ENCODE measurements at regions not wholly inside any gene's neighbourhood (a gene's known extent, or its start where the extent isn't known, plus 50 kb on each side); places are given as distances from the start of the nearest gene placed in this dataset.

GRCh38 chr22:47808886-47809620, 1046.6 kb downstream of the TBC1D22A start:
- Mint-ChIP-seq H3K9me3 (peaks cover 6 to 9% of the 10 kb centered on the region in 2 donors), H3K27me3 (peaks cover 27% of the 10 kb centered on the region), H3K4me1 (no peaks in the 10 kb centered on the region), H3K27ac (no peak overlapping the region), H3K4me3 (no peak overlapping the region)
- ATAC-seq: no peak
- DNase-seq: no peak

- no peaks in the 10 kb centered on the region for H3K4me1 Mint-ChIP-seq
- H3K9me3 Mint-ChIP-seq: peaks cover 6 to 9% of the 10 kb centered on the region in 2 donors
- H3K27me3 Mint-ChIP-seq: peaks cover 30% of the 10 kb centered on the region
- H3K27ac Mint-ChIP-seq: no peak overlapping the region
- no peak for ATAC-seq
- DNase-seq: no peak
- H3K4me3 Mint-ChIP-seq: no peak overlapping the region
Measured at GRCh38 chr22:47808236-47808635, 1045.8 kb downstream of the TBC1D22A start.

GRCh38 chr22:47807506-47807905, 1045.1 kb downstream of the TBC1D22A start:
- ATAC-seq (no peak), DNase-seq (no peak)
- H3K9me3 Mint-ChIP-seq: peaks cover 6 to 9% of the 10 kb centered on the region in 2 donors
- peaks cover 38% of the 10 kb centered on the region for H3K27me3 Mint-ChIP-seq
- H3K4me3 Mint-ChIP-seq: no peak overlapping the region
- H3K4me1 Mint-ChIP-seq: no peaks in the 10 kb centered on the region
- no peak overlapping the region for H3K27ac Mint-ChIP-seq

GRCh38 chr22:47806894-47807293, 1044.4 kb downstream of the TBC1D22A start:
- H3K9me3 Mint-ChIP-seq: peaks cover 6 to 9% of the 10 kb centered on the region in 2 donors
- peaks cover 40% of the 10 kb centered on the region for H3K27me3 Mint-ChIP-seq
- no peak overlapping the region for H3K27ac Mint-ChIP-seq
- ATAC-seq (no peak), DNase-seq (no peak)
- H3K4me3 Mint-ChIP-seq: no peak overlapping the region
- H3K4me1 Mint-ChIP-seq: no peaks in the 10 kb centered on the region

GRCh38 chr22:47805394-47805935, 1043.0 kb downstream of the TBC1D22A start:
- no peak for DNase-seq
- Mint-ChIP-seq H3K4me1 (no peaks in the 10 kb centered on the region), H3K9me3 (peaks cover 6 to 9% of the 10 kb centered on the region in 2 donors), H3K4me3 (no peak overlapping the region), H3K27ac (peak overlapping the region in 1 of 2 donors; percentile 28), H3K27me3 (peaks cover 34% of the 10 kb centered on the region)
- no peak for ATAC-seq

GRCh38 chr22:47804281-47804680, 1041.8 kb downstream of the TBC1D22A start:
- H3K27ac Mint-ChIP-seq: peak overlapping the region in 1 of 2 donors; percentile 54
- H3K4me3 Mint-ChIP-seq: no peak overlapping the region
- H3K27me3 Mint-ChIP-seq: peaks cover 34% of the 10 kb centered on the region
- H3K4me1 Mint-ChIP-seq: no peaks in the 10 kb centered on the region
- DNase-seq: no peak
- no peak for ATAC-seq
- no peaks in the 10 kb centered on the region for H3K9me3 Mint-ChIP-seq

- Mint-ChIP-seq H3K27ac (no peak overlapping the region), H3K4me1 (no peaks in the 10 kb centered on the region), H3K4me3 (no peak overlapping the region), H3K27me3 (peaks cover 40% of the 10 kb centered on the region), H3K9me3 (peaks cover 0 to 8% of the 10 kb centered on the region in 2 donors)
- DNase-seq (no peak), ATAC-seq (no peak)
Measured at GRCh38 chr22:47802421-47802820, 1040.0 kb downstream of the TBC1D22A start.

GRCh38 chr22:47801541-47802245, 1039.2 kb downstream of the TBC1D22A start:
- Mint-ChIP-seq H3K4me3 (no peak overlapping the region), H3K27me3 (peaks cover 33% of the 10 kb centered on the region), H3K9me3 (peaks cover 0 to 8% of the 10 kb centered on the region in 2 donors), H3K27ac (peak overlapping the region in 1 of 2 donors; percentile 37), H3K4me1 (no peaks in the 10 kb centered on the region)
- ATAC-seq: no peak
- DNase-seq: no peak

- Mint-ChIP-seq H3K4me1 (no peaks in the 10 kb centered on the region), H3K9me3 (peaks cover 0 to 8% of the 10 kb centered on the region in 2 donors), H3K27ac (no peak overlapping the region), H3K4me3 (no peak overlapping the region), H3K27me3 (peaks cover 29% of the 10 kb centered on the region)
- no peak for ATAC-seq
- no peak for DNase-seq
Measured at GRCh38 chr22:47798229-47798628, 1035.8 kb downstream of the TBC1D22A start.

GRCh38 chr22:47797342-47797945, 1035.0 kb downstream of the TBC1D22A start:
- DNase-seq (no peak), ATAC-seq (no peak)
- peaks cover 0 to 8% of the 10 kb centered on the region in 2 donors for H3K9me3 Mint-ChIP-seq
- no peak overlapping the region for H3K27ac Mint-ChIP-seq
- no peaks in the 10 kb centered on the region for H3K4me1 Mint-ChIP-seq
- no peak overlapping the region for H3K4me3 Mint-ChIP-seq
- H3K27me3 Mint-ChIP-seq: peaks cover 21% of the 10 kb centered on the region

- Mint-ChIP-seq H3K27me3 (peaks cover 10% of the 10 kb centered on the region), H3K27ac (peak overlapping the region in 1 of 2 donors; percentile 68), H3K9me3 (peaks cover 0 to 8% of the 10 kb centered on the region in 2 donors), H3K4me3 (no peak overlapping the region), H3K4me1 (no peaks in the 10 kb centered on the region)
- no peak for DNase-seq
- ATAC-seq: no peak
Measured at GRCh38 chr22:47796128-47796908, 1033.9 kb downstream of the TBC1D22A start.

- no peak for ATAC-seq
- no peak for DNase-seq
- no peak overlapping the region for H3K27ac Mint-ChIP-seq
- peaks cover 9% of the 10 kb centered on the region for H3K27me3 Mint-ChIP-seq
- peaks cover 0 to 8% of the 10 kb centered on the region in 2 donors for H3K9me3 Mint-ChIP-seq
- no peaks in the 10 kb centered on the region for H3K4me1 Mint-ChIP-seq
- no peak overlapping the region for H3K4me3 Mint-ChIP-seq
Measured at GRCh38 chr22:47795477-47796127, 1033.2 kb downstream of the TBC1D22A start.

GRCh38 chr22:47794851-47795250, 1032.4 kb downstream of the TBC1D22A start:
- no peak overlapping the region for H3K4me3 Mint-ChIP-seq
- peaks cover 0 to 8% of the 10 kb centered on the region in 2 donors for H3K9me3 Mint-ChIP-seq
- no peaks in the 10 kb centered on the region for H3K4me1 Mint-ChIP-seq
- H3K27ac Mint-ChIP-seq: no peak overlapping the region
- ATAC-seq (no peak), DNase-seq (no peak)
- peaks cover 9% of the 10 kb centered on the region for H3K27me3 Mint-ChIP-seq

GRCh38 chr22:47793304-47794101, 1031.1 kb downstream of the TBC1D22A start:
- Mint-ChIP-seq H3K4me1 (no peaks in the 10 kb centered on the region), H3K27ac (no peak overlapping the region), H3K27me3 (peaks cover 14% of the 10 kb centered on the region), H3K9me3 (peaks cover 0 to 8% of the 10 kb centered on the region in 2 donors), H3K4me3 (no peak overlapping the region)
- no peak for ATAC-seq
- DNase-seq: no peak

All from stimulated activated naive CD8-positive, alpha-beta T cell treated with anti-CD3 and anti-CD28 coated beads, Interleukin-15, amount 100 ng/mL, for 72 hours (primary cell).